ENCODE measurements at regions not wholly inside any gene's neighbourhood (a gene's known extent, or its start where the extent isn't known, plus 50 kb on each side); places are given as distances from the start of the nearest gene placed in this dataset.
"Not testable (repeated sequence)": the region's sequence is repeated elsewhere in the genome, so short reads cannot be mapped to it uniquely, and the experiment has no call there.

- Histone ChIP-seq H3K36me3 (ENCODE audit: insufficient read depth, low read length) (no peaks in the 10 kb centered on the region), H3K27me3 (ENCODE audit: insufficient read depth, low read length) (no peaks in the 10 kb centered on the region), H3K9me2 (ENCODE audit: low read depth, low read length) (no peaks in the 10 kb centered on the region), H2AFZ (ENCODE audit: low read length) (no peak overlapping the region), H3K9ac (ENCODE audit: low read length) (no peak overlapping the region), H3K4me2 (ENCODE audit: low read length) (no peak overlapping the region), H3K4me3 (ENCODE audit: low read depth, low read length, poor library complexity, severe bottlenecking) (no peak overlapping the region), H3K79me2 (ENCODE audit: insufficient read depth, low read length) (no peaks in the 10 kb centered on the region), H3F3A (ENCODE audit: insufficient read depth, low read length) (no peaks in the 10 kb centered on the region), H3K27ac (ENCODE audit: low read depth, low read length, poor library complexity, severe bottlenecking) (no peak overlapping the region), H3K4me1 (ENCODE audit: insufficient read depth, low read length, severe bottlenecking) (no peaks in the 10 kb centered on the region), H4K20me1 (ENCODE audit: insufficient read depth, low read length) (no peaks in the 10 kb centered on the region), H3K9me3 (ENCODE audit: low read length) (no peaks in the 10 kb centered on the region)
- no peak for TF ChIP-seq EZH2 (IDR thresholded peaks at IDR 0.05; ENCODE audit: borderline replicate concordance, low read length)
- no peak for TF ChIP-seq CTCF (IDR thresholded peaks at IDR 0.05; ENCODE audit: low read length)
Observed at GRCh38 chr17:71803656-71804284, 317.1 kb upstream of the SOX9 start.

- H3K27me3 ChIP-seq (ENCODE audit: insufficient read depth, low read length) = no peaks in the 10 kb centered on the region
- no peak overlapping the region for H2AFZ ChIP-seq (ENCODE audit: low read length)
- H3K36me3 ChIP-seq (ENCODE audit: insufficient read depth, low read length) = no peaks in the 10 kb centered on the region
- H3K9ac ChIP-seq (ENCODE audit: low read length) = no peak overlapping the region
- no peaks in the 10 kb centered on the region for H3K79me2 ChIP-seq (ENCODE audit: insufficient read depth, low read length)
- H3K9me2 ChIP-seq (ENCODE audit: low read depth, low read length) = no peaks in the 10 kb centered on the region
- H4K20me1 ChIP-seq (ENCODE audit: insufficient read depth, low read length) = no peaks in the 10 kb centered on the region
- TF ChIP-seq CTCF (IDR thresholded peaks at IDR 0.05; ENCODE audit: low read length) = no peak
- H3K9me3 ChIP-seq (ENCODE audit: low read length) = no peaks in the 10 kb centered on the region
- no peaks in the 10 kb centered on the region for H3K4me1 ChIP-seq (ENCODE audit: insufficient read depth, low read length, severe bottlenecking)
- H3K4me2 ChIP-seq (ENCODE audit: low read length) = no peak overlapping the region
- no peak overlapping the region for H3K4me3 ChIP-seq (ENCODE audit: low read depth, low read length, poor library complexity, severe bottlenecking)
- no peaks in the 10 kb centered on the region for H3F3A ChIP-seq (ENCODE audit: insufficient read depth, low read length)
- H3K27ac ChIP-seq (ENCODE audit: low read depth, low read length, poor library complexity, severe bottlenecking) = no peak overlapping the region
Observed at GRCh38 chr17:71809537-71809936, 311.3 kb upstream of the SOX9 start.

- not testable (repeated sequence) for H3K27me3 ChIP-seq (ENCODE audit: insufficient read depth, low read length); H3K4me2 ChIP-seq (ENCODE audit: low read length); H2AFZ ChIP-seq (ENCODE audit: low read length); H3F3A ChIP-seq (ENCODE audit: insufficient read depth, low read length); H3K9me2 ChIP-seq (ENCODE audit: low read depth, low read length); H3K27ac ChIP-seq (ENCODE audit: low read depth, low read length, poor library complexity, severe bottlenecking); H3K4me3 ChIP-seq (ENCODE audit: low read depth, low read length, poor library complexity, severe bottlenecking); H3K79me2 ChIP-seq (ENCODE audit: insufficient read depth, low read length); H3K9ac ChIP-seq (ENCODE audit: low read length); H4K20me1 ChIP-seq (ENCODE audit: insufficient read depth, low read length); H3K36me3 ChIP-seq (ENCODE audit: insufficient read depth, low read length); H3K9me3 ChIP-seq (ENCODE audit: low read length); H3K4me1 ChIP-seq (ENCODE audit: insufficient read depth, low read length, severe bottlenecking)
Observed at GRCh38 chr17:71813861-71814260, 307.0 kb upstream of the SOX9 start.

GRCh38 chr17:71821511-71821910 is 299.3 kb upstream of the SOX9 start:
- no peak overlapping the region for H3K9ac ChIP-seq (ENCODE audit: low read length)
- no peaks in the 10 kb centered on the region for H3K27me3 ChIP-seq (ENCODE audit: insufficient read depth, low read length)
- H3K4me1 ChIP-seq (ENCODE audit: insufficient read depth, low read length, severe bottlenecking) = no peaks in the 10 kb centered on the region
- H4K20me1 ChIP-seq (ENCODE audit: insufficient read depth, low read length) = no peaks in the 10 kb centered on the region
- no peaks in the 10 kb centered on the region for H3K9me2 ChIP-seq (ENCODE audit: low read depth, low read length)
- no peaks in the 10 kb centered on the region for H3K79me2 ChIP-seq (ENCODE audit: insufficient read depth, low read length)
- no peak overlapping the region for H3K4me3 ChIP-seq (ENCODE audit: low read depth, low read length, poor library complexity, severe bottlenecking)
- H3K4me2 ChIP-seq (ENCODE audit: low read length) = no peak overlapping the region
- no peak overlapping the region for H3K27ac ChIP-seq (ENCODE audit: low read depth, low read length, poor library complexity, severe bottlenecking)
- H2AFZ ChIP-seq (ENCODE audit: low read length) = no peak overlapping the region
- H3F3A ChIP-seq (ENCODE audit: insufficient read depth, low read length) = no peaks in the 10 kb centered on the region
- H3K9me3 ChIP-seq (ENCODE audit: low read length) = no peaks in the 10 kb centered on the region
- H3K36me3 ChIP-seq (ENCODE audit: insufficient read depth, low read length) = no peaks in the 10 kb centered on the region
- TF ChIP-seq CTCF (IDR thresholded peaks at IDR 0.05; ENCODE audit: low read length) (no peak), EZH2 (IDR thresholded peaks at IDR 0.05; ENCODE audit: borderline replicate concordance, low read length) (no peak)

Data from OCI-LY1 (cell line).